Mammary epithelial cell (primary cell): ENCODE measurements at regions not wholly inside any gene's neighbourhood (a gene's known extent, or its start where the extent isn't known, plus 50 kb on each side); places are given as distances from the start of the nearest gene placed in this dataset.

Experiments used
- EZH2 ChIP-seq: IDR thresholded peaks from 2 replicates; pipeline ENCODE4 v1.6.1; 2012; ENCODE audit warnings: low read length, inconsistent platforms, borderline replicate concordance
- TF ChIP-seq, protein P1 (sequence below), 2 donors: IDR thresholded peaks in 1 of 2; conservative IDR thresholded peaks in 1 of 2; 2 replicates each; pipeline ENCODE4 v1.5.1; 2011 to 2012; ENCODE audit warnings: inconsistent platforms in 2 of 2, low read length in 2 of 2, mild to moderate bottlenecking in 2 of 2, control low read depth in 1 of 2, low read depth in 1 of 2; ENCODE audit not compliant: insufficient read depth in 1 of 2; ENCODE audit errors: extremely low read depth in 1 of 2

- TF ChIP-seq, protein P1, sequence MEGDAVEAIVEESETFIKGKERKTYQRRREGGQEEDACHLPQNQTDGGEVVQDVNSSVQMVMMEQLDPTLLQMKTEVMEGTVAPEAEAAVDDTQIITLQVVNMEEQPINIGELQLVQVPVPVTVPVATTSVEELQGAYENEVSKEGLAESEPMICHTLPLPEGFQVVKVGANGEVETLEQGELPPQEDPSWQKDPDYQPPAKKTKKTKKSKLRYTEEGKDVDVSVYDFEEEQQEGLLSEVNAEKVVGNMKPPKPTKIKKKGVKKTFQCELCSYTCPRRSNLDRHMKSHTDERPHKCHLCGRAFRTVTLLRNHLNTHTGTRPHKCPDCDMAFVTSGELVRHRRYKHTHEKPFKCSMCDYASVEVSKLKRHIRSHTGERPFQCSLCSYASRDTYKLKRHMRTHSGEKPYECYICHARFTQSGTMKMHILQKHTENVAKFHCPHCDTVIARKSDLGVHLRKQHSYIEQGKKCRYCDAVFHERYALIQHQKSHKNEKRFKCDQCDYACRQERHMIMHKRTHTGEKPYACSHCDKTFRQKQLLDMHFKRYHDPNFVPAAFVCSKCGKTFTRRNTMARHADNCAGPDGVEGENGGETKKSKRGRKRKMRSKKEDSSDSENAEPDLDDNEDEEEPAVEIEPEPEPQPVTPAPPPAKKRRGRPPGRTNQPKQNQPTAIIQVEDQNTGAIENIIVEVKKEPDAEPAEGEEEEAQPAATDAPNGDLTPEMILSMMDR (conservative IDR thresholded peaks at IDR 0.05 in 1 of 2, IDR thresholded peaks at IDR 0.05 in 1 of 2; ENCODE audit: extremely low read depth in 1 of 2, insufficient read depth in 1 of 2, low read depth in 1 of 2, low read length in 2 of 2) = no peak
- no peak for TF ChIP-seq EZH2
Measured at GRCh38 chr11:31875866-31876560, 64.9 kb upstream of the PAX6 start.
